GM19452 (cell line): ENCODE measurements at regions not wholly inside any gene's neighbourhood (a gene's known extent, or its start where the extent isn't known, plus 50 kb on each side); places are given as distances from the start of the nearest gene placed in this dataset.

Experiments
- ATAC-seq: cut with Tn5 transposase; IDR thresholded peaks from one replicate; pipeline ENCODE4 v1.9.1; 2021; ENCODE audit not compliant: unreplicated experiment

DNA sequence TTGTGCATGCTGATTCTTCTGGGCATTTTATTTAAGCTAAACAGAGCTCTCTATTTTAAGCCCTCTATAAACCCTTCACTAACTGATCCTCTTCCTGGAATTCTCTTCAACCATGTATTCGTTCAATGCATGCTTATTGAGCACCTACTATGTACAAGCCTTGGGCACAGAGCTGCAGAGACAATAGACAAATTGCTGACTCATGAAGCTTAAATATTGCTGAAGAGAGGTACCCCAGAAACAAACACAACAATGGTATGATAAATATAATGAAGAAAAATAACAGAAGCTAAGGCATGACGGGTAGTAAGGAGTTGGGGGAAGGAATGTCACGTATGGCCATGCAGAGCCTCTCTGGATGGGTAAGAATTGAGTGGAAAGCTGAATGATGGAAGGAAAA is 222.2 kb downstream of the PPARGC1A start:
- no peak for ATAC-seq

DNA sequence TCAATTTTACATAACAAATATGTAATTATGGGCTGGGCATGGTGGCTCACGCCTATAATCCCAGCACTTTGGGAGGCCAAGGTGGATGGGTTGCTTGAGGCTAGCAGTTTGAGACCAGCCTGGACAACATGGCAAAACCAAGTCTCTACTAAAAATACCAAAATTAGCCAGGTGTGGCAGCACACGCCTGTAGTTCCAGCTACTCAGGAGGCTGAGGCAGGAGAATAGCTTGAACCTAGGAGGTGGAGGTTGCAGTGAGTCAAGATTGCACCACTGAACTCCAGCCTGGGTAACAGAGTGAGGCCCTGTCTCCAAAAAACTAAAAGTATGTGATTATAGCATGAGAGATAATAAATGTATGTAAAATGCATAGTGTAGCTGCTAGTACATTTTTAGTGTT is 229.0 kb downstream of the PPARGC1A start:
- ATAC-seq, result no peak

DNA sequence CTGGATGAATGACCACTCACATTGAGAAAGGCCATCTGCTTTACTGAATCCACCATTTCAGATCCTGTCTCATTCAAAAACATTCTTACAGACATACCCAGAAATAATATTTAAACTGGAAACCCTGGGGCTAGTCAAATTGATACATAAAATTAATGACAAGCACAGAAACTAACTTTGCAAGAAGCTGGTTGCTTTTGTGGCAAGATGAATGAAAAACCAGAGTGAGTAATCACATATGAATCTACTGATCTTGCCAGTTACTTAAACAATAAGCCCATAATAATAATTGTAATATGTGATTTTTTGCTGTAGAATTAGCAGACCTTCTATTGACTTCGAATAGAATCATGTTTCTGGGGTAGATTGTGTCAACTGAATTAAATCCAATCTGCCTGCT is 235.1 kb downstream of the PPARGC1A start:
- ATAC-seq, result no peak

DNA sequence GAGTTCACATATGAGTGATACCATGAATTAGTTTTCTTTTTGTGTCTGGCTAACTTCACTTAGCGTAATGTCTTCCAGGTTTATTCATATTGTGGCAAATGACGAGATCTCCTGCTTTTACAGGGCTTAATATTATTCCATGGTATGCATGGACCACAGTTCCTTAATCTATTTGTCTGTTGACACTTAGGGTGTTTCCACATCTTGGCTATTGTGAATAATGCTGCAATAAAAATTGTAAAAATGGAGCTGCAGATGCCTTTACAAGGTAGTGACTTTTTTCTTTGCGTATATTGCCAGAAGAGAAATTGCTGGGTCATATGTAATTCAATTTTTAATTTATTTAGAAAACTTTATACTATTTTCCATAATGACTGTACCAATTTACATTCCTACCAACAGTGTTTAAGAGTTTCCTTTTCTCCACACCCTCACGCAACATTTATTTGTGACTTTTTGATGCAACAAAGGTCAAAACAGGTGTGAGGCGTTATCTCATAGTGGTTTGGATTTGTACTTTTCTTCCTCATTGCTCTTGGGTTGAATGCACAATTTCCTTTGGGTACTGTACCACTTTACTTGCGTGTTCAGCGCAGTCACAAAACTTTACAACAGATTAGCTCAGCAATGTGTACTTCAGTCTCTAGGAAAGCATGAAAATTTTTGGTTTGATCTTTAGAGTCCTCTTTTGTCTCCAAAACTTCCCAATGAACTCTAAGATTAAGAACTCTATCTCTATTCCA is 240.8 kb downstream of the PPARGC1A start:
- no peak for ATAC-seq

DNA sequence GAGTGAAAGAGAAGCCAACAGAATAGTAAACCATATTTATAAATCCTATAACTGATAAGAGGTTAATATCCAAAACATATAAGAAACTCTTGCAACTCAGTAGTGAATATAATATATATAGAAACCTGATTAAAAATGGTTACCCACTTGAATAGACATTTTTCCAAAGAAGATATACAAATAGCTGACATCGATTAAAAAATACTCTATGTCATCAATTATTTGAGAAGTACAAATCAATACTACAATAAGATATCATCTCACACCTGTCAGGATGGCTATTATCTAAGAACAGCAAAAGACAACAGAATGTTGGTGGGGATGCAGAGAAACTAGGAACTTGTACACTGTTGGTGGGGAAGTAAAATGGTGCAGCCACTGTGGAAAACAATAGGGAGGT is 254.4 kb downstream of the PPARGC1A start:
- ATAC-seq, result no peak

DNA sequence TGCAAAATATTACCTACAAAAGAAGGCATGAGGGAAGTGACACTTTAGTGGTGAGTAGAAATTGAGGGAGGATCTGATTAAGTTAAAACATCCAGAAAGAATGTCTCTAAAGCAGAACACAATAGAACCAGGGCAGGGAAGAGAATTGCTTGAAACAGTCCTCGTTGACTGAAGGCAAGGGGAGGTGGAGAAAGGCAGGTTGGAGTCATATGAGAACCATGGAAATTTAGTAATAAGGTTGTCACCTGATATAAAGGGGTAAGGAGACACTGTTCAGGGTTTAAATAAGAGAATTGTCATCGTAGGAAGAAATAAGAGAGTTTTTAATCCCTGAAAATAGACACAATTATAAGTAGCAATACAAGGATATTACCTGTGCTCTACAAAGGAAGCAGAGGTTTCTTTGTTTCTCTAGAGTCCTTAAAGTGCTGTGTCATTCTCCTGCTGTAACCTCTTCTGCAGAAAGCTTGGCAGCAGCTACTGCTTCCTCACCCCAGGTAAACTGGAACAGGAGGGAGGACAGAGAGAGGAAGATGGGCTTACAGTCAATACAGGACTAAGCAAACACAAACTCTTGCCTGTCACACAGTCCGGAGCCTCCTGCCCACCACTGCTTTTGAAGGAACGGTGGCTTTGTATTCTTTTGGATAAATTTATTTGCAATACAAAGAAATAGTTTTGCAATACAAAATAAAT is 258.4 kb downstream of the PPARGC1A start:
- ATAC-seq, result no peak

DNA sequence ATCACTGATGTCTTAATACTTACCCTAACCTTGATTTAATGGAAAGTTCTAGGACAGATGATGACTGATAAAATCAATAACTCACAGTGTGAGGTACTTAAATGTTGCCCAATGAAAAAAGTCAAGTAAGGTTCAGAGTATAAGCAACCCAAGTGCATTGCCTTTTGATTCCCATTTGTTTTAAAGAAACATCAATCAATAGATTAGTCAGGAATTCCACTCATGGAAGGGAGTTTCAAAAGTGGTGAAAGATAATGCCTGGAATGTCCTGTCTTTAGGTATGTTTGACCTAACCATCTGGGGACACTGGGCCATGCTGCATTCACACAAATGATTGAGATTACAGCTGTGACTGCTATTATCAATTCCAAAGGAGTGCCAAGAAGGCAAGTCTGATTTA is 259.7 kb downstream of the PPARGC1A start:
- ATAC-seq, result no peak

DNA sequence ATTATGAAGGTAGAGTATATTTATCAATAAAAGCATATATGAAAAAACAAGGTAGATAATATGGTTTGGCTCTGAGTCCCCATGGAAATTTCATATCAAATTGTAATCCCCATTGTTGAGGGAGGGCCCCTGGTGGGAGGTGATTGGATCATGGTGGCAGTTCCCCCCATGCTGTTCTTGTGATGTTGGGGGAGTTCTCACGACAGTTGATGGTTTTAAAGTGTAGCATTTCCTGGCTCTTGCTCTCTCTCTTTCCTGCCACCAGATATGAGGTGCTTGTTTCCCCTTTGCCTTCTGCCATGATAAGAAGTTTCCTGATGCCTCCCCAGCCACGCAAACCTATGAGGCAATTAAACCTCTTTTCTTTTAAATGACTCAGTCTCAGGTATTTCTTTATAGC is 260.4 kb downstream of the PPARGC1A start:
- ATAC-seq, result no peak

DNA sequence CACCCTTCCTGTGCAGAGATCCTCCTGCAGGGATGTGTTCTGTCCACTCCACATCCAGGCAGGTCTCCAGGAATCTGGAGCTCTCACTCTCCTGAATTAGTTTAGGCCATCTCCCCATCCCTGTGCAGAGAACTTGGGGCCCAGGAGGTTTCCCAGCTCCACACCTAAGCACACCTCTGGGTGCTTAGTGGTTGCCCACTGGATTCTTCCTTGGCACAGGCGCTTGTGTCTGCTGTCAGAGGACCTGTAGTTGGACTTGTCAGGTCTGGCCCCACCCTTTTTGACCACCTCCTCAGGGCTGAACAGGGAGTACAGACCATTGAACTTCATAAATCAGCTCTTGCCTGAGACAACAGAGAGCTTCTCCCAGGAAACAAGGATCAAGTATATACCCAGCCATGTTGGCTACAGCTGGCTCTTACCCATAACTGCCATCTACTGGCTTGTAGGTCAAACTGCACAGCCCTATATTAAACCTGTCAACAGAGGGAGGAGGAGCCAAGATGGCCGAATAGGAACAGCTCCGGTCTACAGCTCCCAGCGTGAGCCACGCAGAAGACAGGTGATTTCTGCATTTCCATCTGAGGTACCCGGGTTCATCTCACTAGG is 275.5 kb downstream of the PPARGC1A start:
- no peak for ATAC-seq

DNA sequence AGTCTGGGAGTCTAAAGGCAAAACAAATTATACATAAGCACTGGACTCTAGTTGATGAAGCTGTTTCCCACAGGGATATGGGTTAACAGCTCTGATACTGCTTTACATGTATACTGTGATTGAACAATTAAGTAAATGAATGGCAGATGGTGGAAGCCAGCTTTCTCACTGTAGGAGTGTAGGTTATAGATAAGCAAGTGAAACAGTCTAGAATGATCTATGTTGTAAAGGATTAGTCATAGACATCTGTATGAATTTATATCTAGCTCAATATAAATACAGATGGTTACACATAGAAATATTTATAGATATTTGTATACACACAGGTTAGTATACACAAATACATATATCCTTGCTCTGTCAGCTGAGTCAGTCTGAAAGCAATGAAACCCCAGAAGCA is 276.1 kb downstream of the PPARGC1A start:
- ATAC-seq, result no peak

DNA sequence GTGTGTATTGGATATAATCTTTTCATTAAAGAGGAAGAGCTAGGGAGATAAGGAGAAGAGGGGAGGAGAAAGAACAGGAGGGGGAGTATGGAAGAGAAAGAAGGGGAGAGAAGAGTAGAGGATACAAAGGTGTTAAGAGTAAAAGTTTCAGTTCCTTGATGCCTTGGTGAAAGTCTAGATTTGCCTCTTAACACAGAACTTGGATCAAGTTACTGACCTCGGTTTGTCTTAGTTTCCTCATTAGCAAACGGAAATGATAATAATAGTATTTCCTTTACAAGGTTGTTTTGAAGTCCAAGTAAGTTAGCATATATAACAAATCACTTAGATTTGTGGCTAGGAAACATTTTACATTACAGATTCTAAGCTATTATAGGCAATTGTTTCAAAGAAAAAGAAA is 287.1 kb downstream of the PPARGC1A start:
- ATAC-seq, result no peak

DNA sequence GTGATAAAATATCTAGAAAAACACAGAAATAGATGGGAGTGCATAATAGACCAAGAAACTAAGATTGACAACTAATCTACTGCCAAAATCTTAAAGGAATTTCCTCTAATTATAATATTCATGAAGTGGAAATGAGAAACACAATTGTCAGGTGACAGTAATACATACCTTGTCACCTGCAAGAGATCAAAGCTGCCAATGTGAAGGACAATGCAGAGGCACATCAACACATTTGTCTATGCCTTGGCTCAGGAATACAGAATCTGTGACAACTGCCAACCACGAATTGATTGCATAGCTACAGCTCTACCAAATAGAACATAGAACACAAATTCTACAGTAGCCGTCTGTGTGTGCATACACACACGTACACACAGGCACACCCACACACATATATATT is 295.7 kb downstream of the PPARGC1A start:
- ATAC-seq, result no peak

DNA sequence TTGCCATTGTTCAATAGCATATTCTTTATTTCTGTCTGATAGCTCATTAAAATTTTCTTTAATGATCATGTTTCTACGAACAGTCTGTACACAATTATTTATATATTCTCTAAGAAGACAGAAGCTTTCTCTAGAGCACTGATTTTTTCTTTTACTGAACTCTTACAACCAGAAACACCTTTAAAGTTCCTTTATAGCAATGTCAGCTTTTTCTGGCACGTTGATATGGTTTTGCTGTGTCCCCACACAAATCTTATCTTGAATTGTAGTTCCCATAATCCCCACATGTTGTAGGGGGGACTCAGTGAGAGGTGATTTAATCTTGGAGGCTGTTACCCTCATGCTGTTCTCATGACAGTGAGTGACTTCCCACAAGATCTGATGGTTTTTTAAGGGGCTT is 299.4 kb downstream of the PPARGC1A start:
- no peak for ATAC-seq

DNA sequence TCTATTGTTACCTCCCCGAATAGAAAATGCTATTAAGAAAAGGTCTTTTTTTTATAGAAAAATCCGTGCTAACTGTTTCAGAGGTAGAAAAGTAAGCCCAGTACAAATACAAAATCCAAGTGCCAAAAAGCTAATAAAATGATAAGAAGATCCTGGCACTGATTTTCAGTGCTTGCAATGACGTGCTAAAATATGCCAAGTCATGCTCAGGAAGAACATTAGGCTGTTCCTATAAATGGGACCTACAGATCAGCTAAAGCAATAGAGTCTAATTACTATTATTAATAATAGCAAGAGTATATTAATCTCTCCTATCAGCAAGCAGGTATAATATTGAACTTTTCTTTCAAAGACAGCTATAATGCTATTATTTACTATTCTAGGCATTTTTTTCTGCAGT is 305.8 kb downstream of the PPARGC1A start:
- no peak for ATAC-seq

DNA sequence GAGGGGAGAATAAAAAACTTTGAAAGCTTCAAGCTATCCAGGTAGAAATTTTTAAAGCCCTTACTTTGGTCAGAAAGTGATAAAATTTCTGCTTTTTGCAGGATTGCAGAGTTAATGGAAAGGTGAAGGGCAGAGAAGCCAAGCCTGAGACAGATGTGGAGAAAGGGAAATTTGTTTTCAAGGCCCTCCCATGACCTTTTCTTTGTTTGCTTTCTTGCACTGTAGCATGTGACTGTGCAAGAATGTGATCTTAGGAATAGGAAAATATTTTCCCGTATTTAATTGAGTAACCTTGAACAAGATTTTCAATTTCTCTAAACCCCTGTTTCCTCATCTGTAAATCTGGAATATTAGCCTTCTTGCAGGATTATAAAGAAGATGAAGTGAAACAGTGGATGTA is 307.2 kb downstream of the PPARGC1A start:
- ATAC-seq, result no peak

DNA sequence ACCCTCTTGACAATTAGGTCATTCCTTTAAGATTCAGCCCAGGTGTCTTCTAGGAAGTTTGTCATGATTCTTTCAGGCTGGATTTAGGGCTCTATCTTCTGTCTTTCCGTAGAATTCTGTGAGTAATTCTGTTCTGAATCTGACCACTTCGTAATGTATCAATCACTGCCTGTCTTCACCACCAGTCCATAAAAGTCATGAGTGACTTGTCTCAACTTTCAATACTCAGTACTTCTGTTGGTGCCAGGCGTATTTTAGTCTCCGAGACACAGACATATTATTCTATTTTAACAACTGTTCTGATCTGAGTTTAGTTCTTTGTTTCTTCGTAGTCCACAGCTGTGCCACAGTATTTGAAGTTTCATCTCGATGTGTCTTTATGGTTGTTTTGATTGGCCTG is 310.7 kb downstream of the PPARGC1A start:
- ATAC-seq, result no peak

DNA sequence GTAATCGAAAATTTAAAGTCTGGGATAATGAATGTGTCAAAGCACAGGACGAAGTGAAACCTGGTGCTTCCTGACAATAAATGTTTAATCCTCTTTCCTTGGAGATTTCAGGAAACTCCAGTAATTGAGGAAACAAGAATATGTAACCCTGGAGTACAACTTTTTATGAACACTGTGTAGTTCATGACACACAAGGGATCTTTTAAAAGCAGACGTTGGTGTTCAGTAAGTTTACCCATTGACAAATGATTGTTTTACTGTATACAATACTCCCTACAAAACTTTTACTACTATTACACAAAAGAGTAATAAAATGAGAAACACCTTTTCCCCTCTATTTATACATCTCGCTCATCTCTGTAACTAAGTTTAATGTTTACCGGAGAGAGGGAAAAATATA is 312.4 kb downstream of the PPARGC1A start:
- ATAC-seq, result no peak

DNA sequence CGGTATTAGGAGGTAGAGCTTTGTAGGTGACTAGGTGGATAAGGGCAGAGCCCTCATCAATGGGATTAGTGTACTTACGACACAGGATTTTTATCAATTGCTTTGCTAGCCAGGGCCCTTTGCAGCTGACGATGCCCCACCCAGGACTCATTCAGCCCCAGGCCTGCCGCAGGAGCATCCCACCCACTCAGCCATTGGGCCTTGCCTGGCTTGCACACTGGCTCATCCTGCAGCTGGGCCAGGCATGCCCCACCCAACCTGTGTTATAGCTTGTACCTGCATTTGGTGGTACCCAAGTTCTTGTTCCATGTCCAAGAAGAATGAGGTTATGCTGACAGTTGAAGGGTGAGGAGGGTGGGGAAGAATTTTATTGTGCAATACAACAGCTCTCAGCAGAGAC is 317.5 kb downstream of the PPARGC1A start:
- no peak for ATAC-seq

DNA sequence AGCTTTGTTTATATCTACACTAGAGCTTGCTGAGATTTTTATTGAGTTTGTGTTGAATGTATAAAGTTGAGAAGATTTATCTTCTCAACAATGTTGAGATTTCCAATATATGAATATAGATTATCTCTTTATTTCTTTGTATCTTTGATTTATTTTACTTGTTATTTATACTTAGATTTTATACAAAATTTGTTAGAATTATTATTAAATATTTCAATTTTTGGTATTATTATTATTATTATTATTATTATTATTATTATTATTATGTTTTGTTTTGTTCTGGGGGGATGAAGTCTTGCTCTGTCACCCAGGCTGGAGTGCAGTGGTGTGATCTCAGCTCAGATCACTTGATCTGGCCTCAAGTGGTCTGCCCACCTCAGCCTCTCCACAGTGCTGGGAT is 322.5 kb downstream of the PPARGC1A start:
- ATAC-seq, result no peak

DNA sequence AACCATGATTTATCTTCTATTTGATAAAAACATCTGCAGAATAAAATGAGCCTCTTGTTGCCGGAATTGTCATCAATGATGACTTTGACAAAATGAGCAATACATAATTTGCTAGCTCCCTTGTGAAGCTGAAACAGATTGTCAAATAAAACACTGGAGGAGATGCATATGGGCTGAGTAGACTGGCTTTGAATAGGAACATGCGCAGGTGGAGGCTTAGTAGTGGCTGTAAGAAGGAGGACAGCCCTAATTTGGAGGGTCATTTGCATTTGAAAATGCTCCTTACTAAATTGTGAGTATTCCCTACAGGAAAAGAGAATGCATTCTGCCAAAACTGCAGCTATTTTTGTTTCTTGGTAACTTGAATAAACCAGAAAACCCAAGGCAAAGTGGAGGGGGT is 329.1 kb downstream of the PPARGC1A start:
- ATAC-seq, result no peak

DNA sequence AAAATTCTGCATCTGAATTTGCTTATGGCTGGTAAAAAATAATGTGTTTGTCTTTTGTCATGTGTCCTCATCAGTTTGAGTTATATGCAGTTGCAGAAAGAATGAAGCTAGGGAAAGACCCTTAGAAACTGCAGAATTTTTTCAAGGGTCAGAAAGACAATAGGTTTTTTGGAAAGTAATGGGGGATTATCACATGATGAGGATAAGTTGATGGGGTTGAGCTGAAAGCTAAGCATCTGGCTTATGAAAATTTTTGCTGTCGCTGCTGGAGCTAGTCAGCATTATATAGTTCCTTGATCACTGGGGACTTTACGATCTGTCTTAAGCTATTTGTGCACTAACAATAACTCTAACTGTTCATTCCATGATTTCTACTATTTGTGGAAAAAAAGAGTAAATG is 331.7 kb downstream of the PPARGC1A start:
- no peak for ATAC-seq

DNA sequence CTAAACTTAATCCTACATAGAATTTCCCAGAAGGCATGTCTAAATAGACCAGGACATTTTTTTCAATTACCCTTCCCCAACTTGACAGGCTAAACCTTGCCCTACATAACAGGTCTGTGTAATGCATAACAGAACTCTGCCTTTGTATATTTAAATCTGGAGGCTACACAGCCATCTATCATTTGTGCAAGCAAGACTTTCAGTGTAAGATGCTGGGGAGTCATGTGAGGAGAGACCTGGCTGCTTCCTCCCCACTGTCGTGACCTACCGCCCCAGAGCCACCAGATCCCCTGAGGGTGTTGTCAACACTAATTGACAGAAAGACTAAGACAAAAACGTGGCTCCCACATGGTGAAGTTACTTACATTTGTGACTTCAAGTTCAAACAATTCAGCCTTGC is 342.2 kb downstream of the PPARGC1A start:
- no peak for ATAC-seq
